GM18858 (cell line): ENCODE measurements at regions not wholly inside any gene's neighbourhood (a gene's known extent, or its start where the extent isn't known, plus 50 kb on each side); places are given as distances from the start of the nearest gene placed in this dataset.
"Not testable (repeated sequence)": the region's sequence is repeated elsewhere in the genome, so short reads cannot be mapped to it uniquely, and the experiment has no call there.

Source experiments
- ATAC-seq: cut with Tn5 transposase; IDR thresholded peaks from one replicate; pipeline ENCODE4 v1.9.1; 2021; ENCODE audit not compliant: unreplicated experiment

DNA sequence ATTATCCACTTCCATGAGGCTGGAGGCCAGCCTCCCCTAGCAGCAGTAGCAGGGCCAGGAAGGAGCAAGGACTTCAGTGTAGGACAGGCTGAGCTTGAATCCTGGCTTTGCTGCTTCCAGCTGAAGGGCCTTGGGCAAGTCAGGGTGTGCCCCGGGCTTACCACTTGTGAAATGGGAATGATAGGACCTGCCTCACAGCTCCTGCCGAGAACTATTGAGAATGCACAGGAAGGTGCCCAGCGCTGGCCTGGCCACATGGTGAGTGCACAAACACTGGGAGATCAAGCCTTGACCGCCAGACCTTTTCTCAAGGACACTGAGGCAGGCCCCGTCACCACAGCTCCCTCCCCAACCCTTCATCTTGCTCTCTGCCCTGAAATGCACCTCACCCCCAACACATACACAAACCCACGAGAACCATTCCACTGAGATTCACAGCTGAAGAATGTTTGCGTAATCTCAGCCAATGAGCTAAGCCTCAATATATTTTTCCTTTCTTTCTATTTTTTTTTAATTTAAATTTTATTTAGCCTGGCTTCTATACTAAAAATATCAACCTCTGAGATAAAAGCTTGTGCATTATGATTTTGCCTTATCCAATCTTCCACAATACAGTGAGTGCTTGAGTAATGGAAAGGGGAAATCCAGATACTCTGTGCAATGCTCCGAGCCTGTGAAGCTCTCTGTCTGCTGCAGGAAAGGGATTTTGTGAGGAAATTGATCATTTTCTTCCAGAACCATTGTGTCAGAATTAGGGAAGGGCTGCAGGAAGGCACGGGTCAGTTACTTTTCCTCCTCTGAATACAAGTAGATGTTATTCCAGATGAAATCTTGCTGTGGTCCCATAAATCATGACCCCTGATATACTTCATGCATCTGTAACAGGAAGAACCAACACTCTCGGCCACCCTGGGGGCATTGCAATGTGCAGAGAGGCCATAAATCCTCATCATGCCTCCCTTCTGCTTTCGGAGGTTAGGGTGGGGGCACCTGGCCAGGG lies 193.9 kb downstream of the TLE3 start:
- no peak for ATAC-seq

DNA sequence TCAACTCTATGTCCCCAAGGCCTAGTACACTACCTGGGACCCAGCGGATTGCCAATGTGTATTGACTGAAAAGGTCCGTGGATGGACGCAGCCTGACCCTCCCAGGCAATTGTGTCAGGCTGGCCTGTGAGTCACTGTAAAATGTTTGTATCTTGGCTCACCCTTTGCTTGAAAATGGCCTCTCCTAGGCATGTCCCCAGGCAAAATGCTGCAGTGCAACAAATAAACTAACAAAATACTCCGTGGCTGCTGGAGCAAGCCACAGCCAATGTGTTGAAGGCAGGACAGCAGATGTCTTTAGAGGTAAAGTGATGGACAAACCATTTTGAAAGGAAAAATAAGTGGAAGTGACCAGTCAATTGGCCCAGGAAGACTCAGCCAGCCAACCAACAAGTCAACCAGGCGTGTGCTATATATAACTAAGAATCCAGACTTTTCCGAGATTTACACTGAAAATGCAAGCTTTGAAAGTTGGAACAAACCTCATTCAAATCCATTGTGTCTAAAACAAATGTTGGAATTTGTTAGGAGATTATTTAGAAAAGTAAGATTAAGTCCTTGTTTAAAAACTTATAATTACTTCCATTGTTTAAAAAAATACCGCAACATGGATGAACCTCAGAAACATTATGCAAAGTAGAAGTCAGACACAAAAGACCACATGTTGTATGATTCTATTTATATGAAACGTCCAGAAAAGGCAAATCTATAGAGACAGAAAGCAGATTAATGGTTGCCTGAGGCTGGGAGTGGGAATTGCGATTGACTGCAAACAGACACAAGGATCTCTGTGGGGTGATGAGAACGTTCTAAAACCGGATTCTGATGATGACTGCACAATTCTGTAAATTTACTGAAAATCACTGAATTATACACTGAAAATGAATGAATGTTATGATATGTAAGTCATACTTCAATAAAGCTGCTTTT lies 191.2 kb downstream of the TLE3 start:
- no peak for ATAC-seq

DNA sequence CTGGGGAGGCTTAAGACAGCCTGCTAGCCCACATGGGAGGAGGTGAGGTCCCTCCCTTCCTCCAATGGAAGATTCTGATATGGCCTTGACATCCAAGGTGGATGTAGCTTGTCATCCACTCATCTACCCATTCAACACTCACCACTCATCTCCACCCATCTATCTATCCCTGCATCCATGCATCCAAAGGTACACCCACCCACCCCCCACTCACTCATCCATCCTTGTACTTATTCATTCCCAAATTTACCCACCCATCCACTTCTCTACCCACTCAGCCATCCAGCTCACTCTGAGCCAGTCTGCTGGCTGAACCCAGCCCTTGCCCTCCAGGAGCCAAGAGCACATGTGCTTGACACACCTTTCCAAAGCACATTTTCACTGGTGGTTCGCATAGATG lies 189.7 kb downstream of the TLE3 start:
- ATAC-seq, result no peak

DNA sequence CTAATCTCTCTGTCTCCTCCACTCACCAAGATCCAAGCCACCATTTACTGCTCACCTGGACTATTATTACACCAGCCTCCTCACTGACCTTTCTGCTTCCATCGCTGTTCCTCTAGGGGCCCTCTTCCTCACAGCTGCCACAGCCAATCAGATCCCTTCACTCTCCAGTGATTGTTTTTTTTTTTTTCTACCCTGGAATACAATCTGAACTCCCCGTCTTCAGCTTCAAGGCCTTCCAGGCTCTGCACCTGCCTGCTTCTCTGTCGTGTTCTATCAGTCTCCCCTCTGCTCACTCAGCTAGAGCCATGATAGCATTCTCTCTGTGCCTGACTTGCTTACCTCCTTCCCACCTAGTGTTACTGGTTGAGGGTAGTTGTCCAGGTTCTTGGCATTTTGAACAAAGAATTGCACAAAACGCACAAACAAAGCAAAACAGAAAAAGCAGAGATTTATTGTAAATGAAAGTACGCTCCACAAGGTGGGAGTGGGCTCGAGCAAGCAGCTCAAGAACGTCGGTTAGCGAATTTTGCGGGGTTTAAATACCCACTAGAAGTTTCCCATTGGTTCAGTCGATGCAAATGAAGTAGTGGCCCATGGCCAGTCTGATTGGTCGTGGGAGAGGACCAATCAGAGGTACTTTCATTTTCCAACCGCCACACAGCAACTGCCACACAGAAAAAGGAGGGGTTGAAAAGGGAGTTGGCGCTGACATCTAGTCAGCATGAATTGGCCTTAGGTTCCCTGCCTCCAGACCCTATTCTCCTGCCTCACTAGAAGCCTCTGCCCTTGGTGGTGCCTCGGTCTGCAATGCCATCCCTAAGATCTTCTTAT lies 188.9 kb downstream of the TLE3 start:
- no peak for ATAC-seq

DNA sequence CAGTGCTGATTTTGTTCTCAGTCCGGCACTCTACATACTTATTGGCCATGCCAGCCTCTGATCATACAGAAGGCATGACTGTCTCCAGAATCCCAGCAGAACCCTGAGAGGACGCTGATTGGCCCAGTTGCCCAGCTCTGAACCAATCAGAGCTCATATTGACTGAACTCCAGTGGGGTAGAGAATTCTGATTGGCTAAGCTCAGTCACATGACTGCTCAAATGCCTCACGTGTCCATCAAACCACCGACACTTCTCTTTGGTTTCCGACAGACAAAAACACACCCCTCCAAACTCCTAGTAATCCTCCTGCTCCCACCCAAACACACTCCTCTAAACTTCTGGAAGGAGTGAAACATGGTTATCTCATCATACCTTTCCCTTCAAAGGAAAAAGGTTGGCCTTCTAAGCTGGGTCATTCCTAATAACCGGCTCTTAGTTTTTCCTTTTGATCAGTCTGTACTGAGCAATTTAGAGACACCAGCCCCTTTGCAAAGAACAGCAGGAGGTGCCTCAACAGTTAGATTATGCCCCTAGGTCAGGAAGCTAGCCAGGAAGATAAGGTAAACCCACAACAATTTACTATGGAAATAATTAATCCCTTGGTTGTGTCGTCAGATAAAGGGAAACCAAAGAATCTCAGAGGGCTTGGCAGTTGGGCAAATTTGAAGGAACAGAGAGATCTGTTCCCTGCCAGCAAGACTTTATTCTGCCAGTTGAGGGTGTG lies 187.8 kb downstream of the TLE3 start:
- no peak for ATAC-seq

GRCh38 chr15:69910514-69910913 lies 187.2 kb downstream of the TLE3 start:
- no peak for ATAC-seq

DNA sequence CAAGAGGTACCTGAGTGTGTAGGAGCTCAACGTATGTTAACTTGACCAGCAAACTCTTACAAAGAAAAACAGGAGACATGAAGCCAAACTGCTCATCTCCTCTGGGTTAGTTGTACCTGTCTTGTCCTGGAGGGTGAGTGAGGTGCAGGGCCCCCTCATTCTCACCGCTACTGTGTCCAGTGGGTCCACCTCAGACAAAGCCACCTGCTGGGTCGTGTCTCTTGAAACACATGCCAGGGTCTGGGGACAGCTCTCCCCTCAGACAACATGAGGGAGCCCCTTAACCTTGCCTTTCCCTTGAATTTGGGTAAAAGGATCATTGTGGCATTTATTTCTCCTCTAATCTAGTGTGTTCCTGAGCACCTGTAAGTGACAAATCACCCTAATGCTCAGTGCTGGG lies 185.6 kb downstream of the TLE3 start:
- ATAC-seq, result no peak

DNA sequence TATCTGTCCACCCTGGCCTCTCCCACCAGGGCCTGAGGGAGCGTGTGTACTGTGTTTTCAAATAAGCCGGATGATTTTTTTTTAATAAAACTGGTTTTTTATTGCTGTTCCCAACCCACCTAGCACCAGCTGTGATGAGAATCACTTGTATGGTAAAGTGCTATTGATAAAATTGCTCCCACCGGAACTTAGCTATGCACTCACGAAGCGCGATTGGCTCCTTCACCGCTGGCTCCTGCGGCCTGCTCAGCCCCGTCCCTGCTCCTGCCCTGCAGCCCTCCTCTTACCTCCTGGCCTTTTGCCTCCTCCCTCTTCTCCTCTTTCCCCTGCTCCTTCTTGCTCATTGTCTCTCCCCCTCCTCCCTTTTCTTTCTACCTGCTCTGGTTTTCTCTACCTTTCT lies 183.7 kb downstream of the TLE3 start:
- ATAC-seq, result no peak

- no peak for ATAC-seq
Measured at GRCh38 chr15:69914960-69915359, 182.8 kb downstream of the TLE3 start.

GRCh38 chr15:69916169-69916785 lies 181.4 kb downstream of the TLE3 start:
- no peak for ATAC-seq

DNA sequence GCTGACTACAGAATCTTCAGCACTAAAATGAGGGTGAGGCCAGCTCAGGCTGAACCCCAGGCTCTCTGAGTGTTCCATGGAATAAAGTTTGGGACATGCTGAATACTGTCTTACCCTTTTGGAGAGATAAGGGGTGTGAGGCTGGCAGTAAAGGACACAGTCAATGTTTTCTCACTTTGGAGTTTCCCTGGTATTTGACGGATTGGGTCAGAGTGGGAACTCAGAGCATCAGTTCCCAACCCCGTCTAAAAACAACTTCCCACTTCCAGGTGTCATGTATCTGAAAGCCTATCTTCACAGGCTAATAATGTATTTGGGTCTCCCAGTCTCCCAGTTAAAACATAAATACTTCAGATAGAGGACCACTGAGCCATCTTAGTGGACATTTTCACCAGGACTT lies 180.7 kb downstream of the TLE3 start:
- ATAC-seq, result no peak

GRCh38 chr15:69919816-69920215 lies 177.9 kb downstream of the TLE3 start:
- no peak for ATAC-seq

- ATAC-seq, result no peak
Measured at GRCh38 chr15:69920221-69920620, 177.5 kb downstream of the TLE3 start.

DNA sequence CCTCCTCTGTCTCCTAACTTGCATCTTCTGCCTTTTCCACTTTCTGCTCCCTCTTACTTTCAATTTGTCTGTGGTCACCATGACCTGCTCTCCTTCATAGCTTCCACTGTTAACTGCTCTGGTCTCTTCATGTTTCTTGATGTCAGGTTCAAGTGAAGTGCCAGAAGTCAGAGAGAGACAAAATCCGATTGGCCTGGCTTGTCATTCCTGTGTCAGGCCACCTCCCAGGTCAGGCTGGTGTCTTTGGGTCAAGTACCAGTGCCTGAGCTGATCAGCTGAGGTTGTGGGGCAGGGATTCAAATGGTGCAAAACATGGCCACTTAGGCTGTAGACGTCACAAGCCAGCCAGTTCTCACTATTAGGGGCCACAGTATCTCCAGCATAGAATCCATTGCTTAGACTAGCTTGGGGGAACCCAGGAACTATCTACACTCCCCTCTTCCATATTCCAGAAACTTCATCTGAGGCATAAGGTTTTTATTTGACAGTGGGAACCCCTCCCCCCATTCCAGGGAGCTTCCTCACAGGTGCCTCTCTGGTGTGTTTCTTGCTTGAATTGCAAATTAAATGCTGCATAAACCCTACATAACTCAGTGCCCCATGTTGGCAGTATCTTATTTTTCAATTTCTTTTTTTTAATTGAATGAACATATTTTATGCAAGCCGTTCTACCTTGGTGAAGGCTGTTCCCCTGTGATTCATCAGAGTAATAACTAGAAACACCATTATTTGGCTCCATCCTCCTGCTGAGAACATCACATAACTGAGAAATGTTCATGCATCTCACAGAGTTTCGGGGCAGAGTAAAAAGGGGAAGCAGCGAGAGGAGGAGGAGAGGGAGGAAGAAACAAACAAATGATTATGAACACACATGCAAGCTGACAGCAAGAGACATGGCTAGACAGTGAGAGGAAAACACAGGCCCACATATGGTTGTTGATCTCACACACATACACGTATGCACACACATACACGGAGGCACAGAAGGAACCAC lies 175.8 kb downstream of the TLE3 start:
- ATAC-seq, result no peak

GRCh38 chr15:69924531-69924930 lies 173.2 kb downstream of the TLE3 start:
- ATAC-seq, result no peak

GRCh38 chr15:69926006-69926405 lies 171.7 kb downstream of the TLE3 start:
- ATAC-seq, result no peak

DNA sequence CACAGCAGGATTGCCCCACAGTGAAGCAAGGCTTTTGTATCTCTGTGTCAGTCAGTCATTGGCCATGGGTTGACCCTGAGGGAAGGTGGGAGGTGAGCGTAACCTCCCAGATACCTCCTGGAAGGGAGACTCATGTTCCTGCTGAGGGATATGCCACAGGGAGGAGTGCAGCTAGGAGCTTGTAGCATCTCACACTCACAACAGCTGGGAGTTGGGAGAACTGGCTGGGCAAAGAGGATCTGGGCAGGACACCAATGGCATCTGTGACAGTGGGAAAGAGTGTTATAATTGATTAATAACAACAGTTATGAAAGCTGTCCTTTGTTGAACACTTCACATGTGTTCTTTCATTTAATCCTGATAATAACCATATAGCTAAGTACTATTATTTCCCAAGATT lies 171.0 kb downstream of the TLE3 start:
- ATAC-seq, result no peak

GRCh38 chr15:69928890-69929289 lies 168.8 kb downstream of the TLE3 start:
- not testable (repeated sequence) for ATAC-seq
